22Rv1 (cell line): ENCODE measurements at regions not wholly inside any gene's neighbourhood (a gene's known extent, or its start where the extent isn't known, plus 50 kb on each side); places are given as distances from the start of the nearest gene placed in this dataset.
"Not testable (repeated sequence)": the region's sequence is repeated elsewhere in the genome, so short reads cannot be mapped to it uniquely, and the experiment has no call there.

Experiments
- H3K27ac ChIP-seq: fragments of 450-650 bp; 2 replicates; pipeline ENCODE4 v1.5.1; 2017
- CTCF ChIP-seq: fragments of 450-650 bp; IDR thresholded peaks from 2 replicates; pipeline ENCODE4 v1.5.1; 2017; ENCODE audit warnings: mild to moderate bottlenecking
- ZFX ChIP-seq: fragments of 450-650 bp; IDR thresholded peaks from 2 replicates; pipeline ENCODE4 v1.6.1; 2017; ENCODE audit warnings: antibody characterized with exemption, borderline replicate concordance

- no peak for TF ChIP-seq CTCF
- no peak for TF ChIP-seq ZFX
- no peak overlapping the region for H3K27ac ChIP-seq
Observed at GRCh38 chr3:5694266-5694665, 506.8 kb downstream of the EDEM1 start.

GRCh38 chr3:5698851-5699250 is 511.3 kb downstream of the EDEM1 start:
- no peak for TF ChIP-seq CTCF
- TF ChIP-seq ZFX, result no peak
- H3K27ac ChIP-seq, result no peak overlapping the region

GRCh38 chr3:5699313-5699712 is 511.8 kb downstream of the EDEM1 start:
- H3K27ac ChIP-seq, result no peak overlapping the region
- TF ChIP-seq ZFX, result no peak
- TF ChIP-seq CTCF, result no peak

GRCh38 chr3:5699811-5700210 is 512.3 kb downstream of the EDEM1 start:
- no peak overlapping the region for H3K27ac ChIP-seq
- no peak for TF ChIP-seq CTCF
- no peak for TF ChIP-seq ZFX

- not testable (repeated sequence) for H3K27ac ChIP-seq
Observed at GRCh38 chr3:5701005-5701404, 513.5 kb downstream of the EDEM1 start.

- TF ChIP-seq ZFX, result no peak
- TF ChIP-seq CTCF, result no peak
- H3K27ac ChIP-seq, result no peak overlapping the region
Observed at GRCh38 chr3:5707794-5708193, 520.3 kb downstream of the EDEM1 start.

GRCh38 chr3:5709714-5710113 is 522.2 kb downstream of the EDEM1 start:
- TF ChIP-seq CTCF (no peak), ZFX (no peak)
- no peak overlapping the region for H3K27ac ChIP-seq

- no peak overlapping the region for H3K27ac ChIP-seq
- TF ChIP-seq ZFX (no peak), CTCF (no peak)
Observed at GRCh38 chr3:5710718-5711117, 523.2 kb downstream of the EDEM1 start.
